IMR-90 (cell line): ENCODE measurements at regions not wholly inside any gene's neighbourhood (a gene's known extent, or its start where the extent isn't known, plus 50 kb on each side); places are given as distances from the start of the nearest gene placed in this dataset.

ENCODE experiments used
- ATAC-seq: fragments of 200-7000 bp; cut with Tn5 transposase; 2 replicates; pipeline ENCODE4 v1.9.1; 2020; ENCODE audit warnings: low read depth, mild to moderate bottlenecking, moderate library complexity
- BruUV-seq: library from RNA; stranded (reverse); fragments of 400-500 nt; replicated peaks from 2 replicates; lab custom pipeline; 2021; lab: Mats Ljungman, UMichigan
- CTCF ChIA-PET: fragments of 300-600 bp; formaldehyde crosslinking; extraction: SDS; loops from one replicate; lab custom pipeline; 2021; ENCODE audit warnings: antibody characterized with exemption; lab: Yijun Ruan, JAX
- POLR2A ChIA-PET: fragments of 300-600 bp; sonication (Branson Sonifier 250); formaldehyde crosslinking; loops from one replicate; lab custom pipeline; 2022; ENCODE audit warnings: antibody characterized with exemption; ENCODE audit not compliant: unreplicated experiment; lab: Charles Lee
- DNase-seq: peaks from one replicate; pipeline ENCODE4 v3.0.0; 2013
- H2AFZ ChIP-seq: replicated peaks from 2 replicates; pipeline ENCODE3; 2013; ENCODE audit warnings: low read length, mild to moderate bottlenecking; ENCODE audit not compliant: poor library complexity
- H2AK5ac ChIP-seq: 2 replicates; pipeline ENCODE4 v1.6.1; 2013; ENCODE audit warnings: low read depth, low read length, inconsistent platforms
- H2AK9ac ChIP-seq: replicated peaks from 2 replicates; pipeline ENCODE3; 2013; ENCODE audit warnings: mild to moderate bottlenecking, low read depth, low read length, moderate library complexity; ENCODE audit not compliant: poor library complexity
- H2BK120ac ChIP-seq: 2 replicates; pipeline ENCODE4 v1.6.1; 2013; ENCODE audit warnings: low read depth, low read length, inconsistent platforms
- H2BK15ac ChIP-seq: 3 replicates; pipeline ENCODE4 v1.6.1; 2013; ENCODE audit warnings: low read depth, low read length, inconsistent platforms
- H2BK20ac ChIP-seq: 2 replicates; pipeline ENCODE4 v1.6.1; 2013; ENCODE audit warnings: low read depth, mild to moderate bottlenecking, inconsistent platforms, low read length, moderate library complexity
- H2BK5ac ChIP-seq: 2 replicates; pipeline ENCODE4 v1.6.1; 2013; ENCODE audit warnings: mild to moderate bottlenecking, low read depth, low read length, inconsistent platforms; ENCODE audit not compliant: poor library complexity, severe bottlenecking
- H3K14ac ChIP-seq: replicated peaks from 2 replicates; pipeline ENCODE4 v1.6.1; 2013; ENCODE audit warnings: low read depth, low read length, inconsistent platforms
- H3K18ac ChIP-seq: 2 replicates; pipeline ENCODE4 v1.6.1; 2013; ENCODE audit warnings: low read depth, low read length, control low read depth
- H3K23ac ChIP-seq: 2 replicates; pipeline ENCODE4 v1.6.1; 2013; ENCODE audit warnings: low read depth, low read length, inconsistent platforms
- H3K27ac ChIP-seq: 2 replicates; pipeline ENCODE4 v1.5.1; 2013; ENCODE audit warnings: mild to moderate bottlenecking, control low read depth, low read length; ENCODE audit not compliant: insufficient read depth
- H3K27me3 ChIP-seq: 2 replicates; pipeline ENCODE4 v1.6.1; 2013; ENCODE audit warnings: low read length; ENCODE audit not compliant: control insufficient read depth, insufficient read depth
- H3K36me3 ChIP-seq: 2 replicates; pipeline ENCODE4 v1.6.1; 2013; ENCODE audit warnings: low read length, mixed read lengths; ENCODE audit not compliant: control insufficient read depth, insufficient read depth
- H3K4ac ChIP-seq: 2 replicates; pipeline ENCODE4 v1.6.1; 2013; ENCODE audit warnings: low read depth, low read length, inconsistent platforms
- H3K4me1 ChIP-seq: 2 replicates; pipeline ENCODE4 v1.6.1; 2013; ENCODE audit warnings: low read length, mixed read lengths; ENCODE audit not compliant: control insufficient read depth, insufficient read depth
- H3K4me2 ChIP-seq: 2 replicates; pipeline ENCODE4 v1.6.1; 2013; ENCODE audit warnings: low read depth, mild to moderate bottlenecking, control low read depth, low read length, moderate library complexity
- H3K4me3 ChIP-seq: 2 replicates; pipeline ENCODE4 v1.5.1; 2013; ENCODE audit warnings: low read depth, mild to moderate bottlenecking, control low read depth, low read length, moderate library complexity; ENCODE audit not compliant: insufficient read depth
- H3K56ac ChIP-seq: 2 replicates; pipeline ENCODE4 v1.6.1; 2013; ENCODE audit warnings: low read length, inconsistent platforms; ENCODE audit not compliant: insufficient read depth; ENCODE audit errors: extremely low read depth
- H3K79me1 ChIP-seq, 2 experiments: 2 replicates each; pipeline ENCODE4 v1.6.1; 2013; ENCODE audit warnings: low read length in 2 of 2, inconsistent platforms in 1 of 2, low read depth in 1 of 2
- H3K9ac ChIP-seq: 2 replicates; pipeline ENCODE4 v1.6.1; 2013; ENCODE audit warnings: low read depth, low read length, control low read depth
- H3K9me1 ChIP-seq: 2 replicates; pipeline ENCODE4 v1.6.1; 2013; ENCODE audit warnings: low read length, inconsistent platforms; ENCODE audit not compliant: insufficient read depth
- H3K9me3 ChIP-seq: 2 replicates; pipeline ENCODE4 v1.6.1; 2013; ENCODE audit warnings: low read length; ENCODE audit not compliant: control insufficient read depth, insufficient read depth
- H4K20me1 ChIP-seq: 2 replicates; pipeline ENCODE4 v1.6.1; 2013; ENCODE audit warnings: low read length, inconsistent platforms; ENCODE audit not compliant: insufficient read depth
- H4K5ac ChIP-seq: 2 replicates; pipeline ENCODE4 v1.6.1; 2013; ENCODE audit warnings: mild to moderate bottlenecking, low read depth, low read length, control low read depth
- H4K8ac ChIP-seq, 2 experiments: 2 replicates each; pipeline ENCODE4 v1.6.1; 2013; ENCODE audit warnings: low read depth in 2 of 2, low read length in 2 of 2, control low read depth in 1 of 2, inconsistent platforms in 1 of 2
- H4K91ac ChIP-seq: 2 replicates; pipeline ENCODE4 v1.6.1; 2013; ENCODE audit warnings: low read depth, low read length, inconsistent platforms; ENCODE audit not compliant: insufficient read depth
- CEBPB ChIP-seq: IDR thresholded peaks from 2 replicates; pipeline ENCODE4 v1.6.1; 2012; ENCODE audit warnings: low read depth, low read length, improper control_type of control experiment
- MAFK ChIP-seq: IDR thresholded peaks from 2 replicates; pipeline ENCODE4 v1.6.1; 2012; ENCODE audit warnings: low read depth, low read length, improper control_type of control experiment
- WGBS, 2 experiments: methylation state at CpG; one replicate each; pipeline versions ENCODE4 v1.1.5 to v1.1.7; 2013; ENCODE audit warnings: missing lambda C conversion rate in 2 of 2; ENCODE audit not compliant: insufficient read length in 1 of 2; ENCODE audit errors: extremely low coverage in 2 of 2; 5-methylcytosine and 5-hydroxymethylcytosine counted together
- dilution Hi-C: fragments of 300-500 bp; cut with HindIII; formaldehyde crosslinking; loops from one replicate; pipeline ENCODE4 v1.14.3; 2018; ENCODE audit warnings: low sequenced_read_pairs; ENCODE audit not compliant: unreplicated experiment
- in situ Hi-C: fragments of 300-500 bp; cut with MboI; formaldehyde crosslinking; loops from 3 replicates; pipeline ENCODE4 v1.14.3; 2019; ENCODE audit warnings: low sequenced_read_pairs, inconsistent platforms, mixed read lengths
- intact Hi-C: fragments of 100-400 bp; cut with micrococcal nuclease; formaldehyde crosslinking; loops from 2 replicates; pipeline ENCODE4 v1.10.0; 2022

- intact Hi-C loops (no loop called here), in situ Hi-C loops (no loop called here), dilution Hi-C loops (no loop called here)
- Histone ChIP-seq H3K4me1 (no peaks in the 10 kb centered on the region), H3K18ac (no peak overlapping the region), H2BK120ac (no peak overlapping the region), H4K20me1 (no peaks in the 10 kb centered on the region), H3K27ac (no peak overlapping the region), H3K56ac (no peak overlapping the region), H3K14ac (no peak overlapping the region), H3K79me1 (no peaks in the 10 kb centered on the region), H2AK9ac (no peak overlapping the region), H3K27me3 (no peaks in the 10 kb centered on the region), H4K91ac (no peak overlapping the region), H4K8ac (no peak overlapping the region), H2BK20ac (no peak overlapping the region), H3K4me3 (no peak overlapping the region), H3K4ac (no peak overlapping the region), H3K9me1 (no peaks in the 10 kb centered on the region), H3K9me3 (no peaks in the 10 kb centered on the region), H2AK5ac (no peak overlapping the region), H2AFZ (no peak overlapping the region), H3K23ac (no peak overlapping the region), H4K5ac (no peak overlapping the region), H2BK15ac (no peak overlapping the region), H3K9ac (no peak overlapping the region), H3K4me2 (no peak overlapping the region), H2BK5ac (no peak overlapping the region), H3K36me3 (no peaks in the 10 kb centered on the region)
- CTCF ChIA-PET, result no interaction called here
- no peak for ATAC-seq
- peak; percentile 28 for DNase-seq
- POLR2A ChIA-PET, result no interaction called here
- TF ChIP-seq MAFK (no peak), CEBPB (peak; percentile 86)
- WGBS, 2 experiments, result no CpG with 5 or more reads among the region's 1 CpG
- no TSS peak for BruUV-seq
Measured at GRCh38 chr2:150885236-150885635, 376.4 kb downstream of the RBM43 start.
